Liver (tissue), 3 donors: ENCODE measurements at regions not wholly inside any gene's neighbourhood (a gene's known extent, or its start where the extent isn't known, plus 50 kb on each side); places are given as distances from the start of the nearest gene placed in this dataset.

Experiments used
- CTCF ChIP-seq: fragments of 150-350 bp; IDR thresholded peaks from 2 replicates; pipeline ENCODE4 v1.5.1; 2017; ENCODE audit warnings: improper control_type of control experiment, low read depth, low read length; ENCODE audit not compliant: missing input control
- NR2F2 ChIP-seq: IDR thresholded peaks from 2 replicates; pipeline ENCODE4 v1.6.1; 2016; ENCODE audit warnings: antibody characterized with exemption
- TAF1 ChIP-seq: conservative IDR thresholded peaks from 2 replicates; pipeline ENCODE4 v1.6.1; 2016; ENCODE audit warnings: antibody characterized with exemption, mild to moderate bottlenecking
- YY1 ChIP-seq: IDR thresholded peaks from 2 replicates; pipeline ENCODE4 v1.6.1; 2016; ENCODE audit warnings: antibody characterized with exemption, mild to moderate bottlenecking
- donor health status: healthy.
- donor health status: healthy.

GRCh38 chr18:30859036-30859435 lies 183.5 kb downstream of the DSC3 start:
- TF ChIP-seq CTCF (no peak), TAF1 (no peak), NR2F2 (no peak), YY1 (no peak)
